NCI-H526 (cell line): ENCODE measurements at regions not wholly inside any gene's neighbourhood (a gene's known extent, or its start where the extent isn't known, plus 50 kb on each side); places are given as distances from the start of the nearest gene placed in this dataset.
"Not testable (repeated sequence)": the region's sequence is repeated elsewhere in the genome, so short reads cannot be mapped to it uniquely, and the experiment has no call there.

Experiments
- DNase-seq, 2 experiments: peaks; one replicate each; lab custom pipeline; 2025; lab: John Stamatoyannopoulos, UW

DNA sequence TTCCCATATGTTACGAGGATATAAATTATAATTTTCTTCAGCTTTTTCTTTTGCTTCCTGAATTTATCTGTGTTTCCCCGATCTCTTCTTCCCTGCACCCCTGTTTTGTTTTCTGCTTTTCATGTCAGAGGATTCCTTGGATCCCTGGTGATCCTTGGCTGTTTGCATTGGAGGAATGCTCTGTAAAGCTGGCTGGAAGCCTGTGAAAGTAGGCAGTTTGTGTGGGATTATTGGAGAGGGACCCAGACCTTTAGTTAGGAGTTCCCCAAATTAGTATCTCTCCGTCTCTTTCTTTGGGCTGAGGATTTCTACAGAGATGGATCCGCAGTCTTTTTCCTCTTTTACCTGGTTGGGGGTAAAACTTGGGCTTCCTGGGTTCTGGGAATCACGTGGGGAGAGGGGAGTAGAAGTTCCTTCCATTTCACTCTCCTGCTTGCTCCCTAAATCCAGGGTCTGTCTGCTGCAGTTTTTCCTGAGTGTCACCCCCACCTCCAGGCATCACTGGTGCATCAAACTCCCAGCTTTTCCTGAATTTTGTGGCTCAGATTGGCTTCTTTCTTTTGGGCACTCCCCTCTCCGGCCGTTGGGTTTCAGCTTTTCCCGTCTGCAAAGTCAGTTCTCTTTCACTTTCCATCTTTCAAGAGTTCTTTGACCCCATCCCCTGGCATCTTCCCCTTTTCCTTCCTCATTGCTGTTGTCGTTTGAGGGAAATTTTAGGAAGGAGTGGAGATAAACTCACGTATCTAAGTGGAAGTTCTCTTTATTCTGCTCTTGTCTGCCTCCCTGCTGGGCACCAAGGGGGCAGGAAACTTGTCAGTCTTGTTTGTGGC is 79.1 kb upstream of the ALX4 start:
- DNase-seq: no peak

DNA sequence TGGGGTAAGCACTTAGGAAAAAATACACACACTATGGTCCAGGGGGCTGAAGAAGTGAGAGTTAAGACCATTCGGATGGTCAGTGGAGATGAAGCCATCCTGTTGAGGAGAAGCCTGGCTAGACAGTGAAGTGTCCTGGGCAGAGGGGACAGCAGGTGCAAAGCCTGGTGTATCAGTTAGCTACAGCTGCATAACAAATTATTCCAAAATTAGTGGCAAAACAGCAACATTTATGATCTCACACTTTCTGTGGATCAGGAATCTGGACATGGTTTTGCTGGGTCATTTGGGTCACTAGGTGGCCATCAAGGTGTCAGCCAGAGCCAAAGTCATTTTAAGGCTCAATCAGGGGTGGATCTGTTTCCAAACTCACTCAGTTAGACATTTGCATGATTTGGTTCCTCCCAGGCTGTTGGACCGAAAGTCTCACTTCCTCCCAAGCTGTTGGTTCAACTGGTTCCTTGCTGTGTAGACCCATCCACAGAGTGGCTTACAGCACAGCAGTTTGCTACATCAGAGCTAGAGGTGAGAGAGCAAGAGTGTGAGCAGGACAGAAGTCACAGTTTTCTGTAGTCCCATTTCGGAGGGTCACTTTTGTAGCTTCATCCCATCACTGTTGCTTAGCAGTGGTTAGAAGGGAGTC is 80.1 kb upstream of the ALX4 start:
- no peak for DNase-seq

DNA sequence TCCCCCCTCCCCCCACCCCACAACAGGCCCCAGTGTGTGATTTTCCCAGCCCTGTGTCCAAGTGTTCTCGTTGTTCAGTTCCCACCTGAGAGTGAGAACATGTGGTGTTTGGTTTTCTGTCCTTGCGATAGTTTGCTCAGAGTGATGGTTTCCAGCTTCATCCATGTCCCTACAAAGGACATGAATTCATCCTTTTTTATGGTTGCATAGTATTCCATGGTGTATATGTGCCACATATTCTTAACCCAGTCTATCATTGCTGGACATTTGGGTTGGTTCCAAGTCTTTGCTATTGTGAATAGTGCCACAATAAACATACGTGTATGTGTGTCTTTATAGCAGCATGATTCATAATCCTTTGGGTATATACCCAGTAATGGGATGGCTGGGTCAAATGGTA is 81.1 kb upstream of the ALX4 start:
- not testable (repeated sequence) for DNase-seq

GRCh38 chr11:44396746-44397145 is 86.8 kb upstream of the ALX4 start:
- DNase-seq: not testable (repeated sequence)

DNA sequence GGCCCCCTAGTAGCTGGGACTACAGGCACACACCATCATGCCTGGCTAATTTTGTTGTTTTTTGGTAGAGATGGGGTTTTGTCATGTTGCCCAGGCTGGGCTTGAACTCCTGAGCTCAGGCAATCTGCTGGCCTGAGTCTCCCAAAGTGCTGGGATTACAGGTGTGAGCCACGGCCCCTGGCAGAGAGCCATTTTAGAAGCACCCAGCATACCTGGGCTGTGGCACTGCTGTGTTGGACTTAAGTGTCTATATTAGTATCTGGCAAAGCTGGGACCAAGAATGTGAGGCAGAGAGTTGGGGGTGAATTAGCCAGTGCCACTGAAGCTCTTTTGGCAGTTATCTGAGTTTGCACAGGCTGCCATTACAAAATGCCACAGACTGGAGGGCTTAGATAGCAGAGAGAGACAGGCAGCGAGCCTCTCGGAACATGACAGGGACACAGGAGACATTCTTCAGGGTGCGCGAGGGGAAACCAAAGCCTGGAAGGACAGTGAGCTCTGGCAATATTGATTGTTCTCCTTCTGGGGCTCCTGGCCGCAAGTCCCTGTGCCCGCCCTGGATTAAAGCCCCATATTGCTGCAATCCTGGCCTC is 87.7 kb upstream of the ALX4 start:
- DNase-seq: no peak

- no peak for DNase-seq
Observed at GRCh38 chr11:44398266-44399030, 88.5 kb upstream of the ALX4 start.

DNA sequence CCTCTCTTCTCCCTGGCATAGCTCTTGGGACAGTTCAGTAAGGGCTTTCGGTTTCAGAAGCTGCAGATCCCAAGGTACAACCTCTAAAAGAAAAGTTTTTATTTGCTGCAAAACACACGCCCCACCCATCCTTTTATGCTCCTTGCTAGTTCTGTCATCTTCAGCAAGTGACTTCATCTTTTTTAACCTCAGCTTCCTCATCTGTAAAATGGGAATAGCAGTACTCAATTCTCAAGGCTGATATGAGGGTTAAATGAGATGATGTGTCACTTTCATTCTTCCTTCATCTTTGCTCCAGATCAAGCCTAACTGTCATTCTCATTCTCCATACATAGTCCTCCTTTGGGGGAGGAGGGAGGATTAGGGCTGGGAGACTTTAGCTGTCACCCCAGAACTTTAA is 90.0 kb upstream of the ALX4 start:
- no peak for DNase-seq

- no peak for DNase-seq
Observed at GRCh38 chr11:44400431-44400830, 90.5 kb upstream of the ALX4 start.

- no peak for DNase-seq
Observed at GRCh38 chr11:44402466-44403075, 92.6 kb upstream of the ALX4 start.

- no peak for DNase-seq
Observed at GRCh38 chr11:44403176-44403575, 93.2 kb upstream of the ALX4 start.

DNA sequence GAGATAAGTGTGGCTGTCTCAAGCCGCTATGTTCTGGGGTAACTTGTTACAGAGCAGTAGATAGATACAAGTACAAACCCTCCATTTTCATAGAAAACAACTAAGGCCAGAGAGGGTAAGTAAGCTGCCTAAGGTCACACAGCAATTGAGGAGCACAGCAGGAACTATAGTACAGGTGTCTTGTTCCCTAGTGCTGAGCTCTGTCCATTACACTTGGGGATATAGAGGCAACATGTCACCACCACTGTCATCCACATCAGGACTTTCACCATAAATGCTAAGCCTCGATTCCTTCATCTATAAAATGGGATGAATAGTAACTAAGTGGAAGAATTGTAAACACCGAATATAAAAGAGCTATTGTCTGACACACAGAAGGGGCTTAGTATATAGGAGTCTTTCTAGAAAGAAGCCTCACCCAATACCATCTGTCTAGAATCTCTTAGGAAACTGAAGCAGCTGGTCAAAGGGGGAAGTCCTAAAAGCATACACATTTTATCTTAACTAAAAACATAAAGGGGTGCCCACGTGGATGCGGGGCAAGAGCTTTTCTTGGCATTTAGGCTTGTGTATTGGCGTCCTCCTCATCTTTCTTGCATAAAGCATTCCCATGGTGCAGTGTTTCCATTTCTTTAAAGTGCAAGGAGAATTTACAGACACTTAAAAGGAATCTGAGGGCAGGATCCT is 93.8 kb upstream of the ALX4 start:
- no peak for DNase-seq

GRCh38 chr11:44404301-44404700 is 94.4 kb upstream of the ALX4 start:
- no peak for DNase-seq

DNA sequence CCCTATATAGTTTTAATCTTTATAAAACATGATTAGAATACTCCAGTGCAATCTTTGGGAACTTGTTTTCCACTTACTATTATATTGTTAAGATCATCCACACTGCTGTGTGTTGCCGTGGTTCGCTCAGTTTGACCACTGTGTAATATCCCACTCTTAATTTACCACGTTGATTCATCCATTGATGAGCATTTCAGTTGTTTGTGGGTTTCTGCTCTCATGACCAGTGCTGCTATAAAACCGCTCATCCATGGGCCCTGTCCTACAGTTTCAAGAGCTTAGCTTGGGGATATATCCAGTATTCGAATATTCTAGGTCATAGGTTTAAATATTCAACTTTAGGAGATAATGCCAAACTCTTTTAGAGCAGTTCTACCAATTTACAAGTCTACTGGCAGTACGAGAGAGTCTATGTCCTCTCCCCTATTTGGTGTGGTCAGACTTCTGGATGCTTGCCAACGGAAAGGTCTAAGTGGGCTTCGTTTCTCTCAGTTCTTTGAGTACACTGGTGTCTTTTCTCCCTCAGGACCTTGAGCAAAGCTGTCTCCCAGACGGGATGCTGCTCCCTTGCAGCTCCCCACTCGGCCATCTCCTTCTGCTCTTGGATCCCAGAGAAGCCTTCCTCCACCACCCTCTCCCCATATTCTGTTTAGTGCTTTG is 94.9 kb upstream of the ALX4 start:
- DNase-seq: no peak

DNA sequence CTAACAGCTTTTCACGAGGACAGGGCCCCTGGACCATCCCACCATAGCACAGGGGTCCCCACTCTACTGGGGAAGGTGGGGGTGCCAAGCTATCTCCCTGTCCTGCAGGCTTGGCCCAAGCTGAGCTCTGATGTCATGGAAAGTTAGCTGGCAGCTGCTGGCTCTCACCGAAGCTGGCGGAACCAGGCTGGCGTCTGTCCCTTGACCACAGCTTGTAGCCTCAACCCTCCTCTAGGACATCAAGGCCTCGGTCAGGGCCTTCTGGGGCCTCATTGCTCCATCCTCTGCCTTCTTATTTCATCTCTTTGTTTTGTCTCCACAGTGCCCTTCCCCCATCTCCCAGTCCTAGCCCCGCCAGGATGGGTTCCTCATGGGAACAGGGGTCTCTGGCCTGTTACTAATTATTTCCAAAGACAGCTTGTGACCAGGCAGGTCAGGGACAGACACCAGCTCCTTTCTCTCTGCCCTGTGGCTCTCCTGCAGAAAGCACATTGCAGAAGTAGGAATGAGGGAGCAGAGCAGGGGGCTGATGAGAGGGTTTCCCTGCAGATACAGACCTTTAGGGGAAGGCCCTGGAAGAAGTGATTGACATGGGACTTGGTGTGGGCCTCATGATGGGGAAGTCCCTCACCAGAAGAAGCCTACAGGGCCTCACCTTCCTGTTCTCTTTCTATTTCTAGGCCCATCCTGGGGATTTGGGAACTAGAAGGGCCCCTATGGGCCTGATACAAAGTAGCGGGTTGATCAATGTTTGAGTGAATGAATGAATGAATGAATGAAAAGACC is 97.5 kb upstream of the ALX4 start:
- DNase-seq: no peak

DNA sequence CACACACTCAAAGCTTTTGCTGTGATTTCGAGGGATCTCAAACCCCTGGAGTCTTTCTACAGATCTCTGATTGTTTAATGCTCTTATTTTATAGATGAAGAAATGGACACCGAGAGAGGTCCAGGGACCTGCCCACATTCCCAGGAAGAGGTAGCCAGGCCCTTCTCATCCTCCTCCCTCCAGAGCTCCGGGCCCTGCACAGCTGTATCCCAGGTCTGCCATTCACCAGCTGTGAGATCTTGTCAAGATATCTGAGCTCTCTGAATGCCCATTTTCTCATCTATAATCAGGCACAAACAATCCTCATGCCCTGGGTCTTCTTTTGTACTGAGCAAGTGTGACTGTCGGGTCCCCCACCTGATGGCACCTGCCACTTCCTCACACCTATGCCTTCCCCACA is 98.2 kb upstream of the ALX4 start:
- DNase-seq: no peak

GRCh38 chr11:44408711-44409470 is 99.0 kb upstream of the ALX4 start:
- no peak for DNase-seq

GRCh38 chr11:44409558-44410236 is 99.8 kb upstream of the ALX4 start:
- no peak for DNase-seq

DNA sequence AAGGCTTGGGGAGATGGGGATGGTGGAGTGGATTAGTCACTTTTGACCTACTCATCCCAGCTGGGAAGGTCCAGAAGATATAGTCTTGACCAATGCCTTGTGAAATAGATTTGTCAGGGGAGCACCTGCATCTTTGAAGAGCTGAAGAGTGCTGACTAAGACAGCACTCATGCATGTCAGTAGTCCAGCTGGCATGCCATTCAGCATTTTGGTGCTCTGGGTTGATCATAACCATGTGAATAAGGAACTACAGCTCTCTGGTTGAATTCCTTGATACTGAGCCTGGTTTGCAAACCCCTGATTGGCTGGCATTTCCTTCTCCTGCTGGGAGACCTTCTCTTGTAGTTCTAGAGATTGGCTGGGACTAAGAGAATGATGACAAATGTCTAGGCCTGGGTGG is 106.8 kb upstream of the ALX4 start:
- DNase-seq: no peak
